Mucosa of gallbladder (tissue), 1 donor: ENCODE measurements at regions not wholly inside any gene's neighbourhood (a gene's known extent, or its start where the extent isn't known, plus 50 kb on each side); places are given as distances from the start of the nearest gene placed in this dataset.

ENCODE experiments used
- DNase-seq: peaks from one replicate; pipeline ENCODE4 v3.0.0-alpha.2; 2020; ENCODE audit warnings: low spot score
- donor health status: DM: no; HTN: no; CAD: no.

- DNase-seq: no peak
These were observed 369.6 kb upstream of the USP24 start for GRCh38 chr1:55584526-55585401.

GRCh38 chr1:55582084-55582483 lies 366.9 kb upstream of the USP24 start:
- DNase-seq: no peak

- no peak for DNase-seq
These were observed 365.7 kb upstream of the USP24 start for GRCh38 chr1:55580845-55581332.

GRCh38 chr1:55579332-55580001 lies 364.3 kb upstream of the USP24 start:
- DNase-seq: no peak

DNA sequence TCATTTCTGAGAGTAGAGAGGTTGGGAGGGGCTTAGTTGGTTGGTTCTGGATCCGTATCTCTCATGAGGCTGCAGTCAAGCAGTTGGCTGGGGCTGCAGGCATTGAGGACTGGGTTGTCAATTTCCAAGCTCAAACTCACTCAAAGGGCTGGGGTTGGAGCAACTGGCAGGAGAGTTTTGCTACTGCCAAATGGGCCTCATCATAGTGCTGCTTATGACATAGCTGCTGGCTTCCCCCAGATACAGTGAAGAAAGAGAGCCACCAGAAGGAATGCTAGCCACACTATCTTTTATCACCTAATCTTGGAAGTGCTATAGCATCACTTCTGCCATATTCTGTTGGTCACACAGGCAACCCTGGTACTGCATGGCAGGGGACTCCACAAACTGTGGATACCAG lies 363.5 kb upstream of the USP24 start:
- no peak for DNase-seq

GRCh38 chr1:55575571-55576279 lies 360.6 kb upstream of the USP24 start:
- DNase-seq: no peak

GRCh38 chr1:55574691-55575225 lies 359.6 kb upstream of the USP24 start:
- DNase-seq: no peak

DNA sequence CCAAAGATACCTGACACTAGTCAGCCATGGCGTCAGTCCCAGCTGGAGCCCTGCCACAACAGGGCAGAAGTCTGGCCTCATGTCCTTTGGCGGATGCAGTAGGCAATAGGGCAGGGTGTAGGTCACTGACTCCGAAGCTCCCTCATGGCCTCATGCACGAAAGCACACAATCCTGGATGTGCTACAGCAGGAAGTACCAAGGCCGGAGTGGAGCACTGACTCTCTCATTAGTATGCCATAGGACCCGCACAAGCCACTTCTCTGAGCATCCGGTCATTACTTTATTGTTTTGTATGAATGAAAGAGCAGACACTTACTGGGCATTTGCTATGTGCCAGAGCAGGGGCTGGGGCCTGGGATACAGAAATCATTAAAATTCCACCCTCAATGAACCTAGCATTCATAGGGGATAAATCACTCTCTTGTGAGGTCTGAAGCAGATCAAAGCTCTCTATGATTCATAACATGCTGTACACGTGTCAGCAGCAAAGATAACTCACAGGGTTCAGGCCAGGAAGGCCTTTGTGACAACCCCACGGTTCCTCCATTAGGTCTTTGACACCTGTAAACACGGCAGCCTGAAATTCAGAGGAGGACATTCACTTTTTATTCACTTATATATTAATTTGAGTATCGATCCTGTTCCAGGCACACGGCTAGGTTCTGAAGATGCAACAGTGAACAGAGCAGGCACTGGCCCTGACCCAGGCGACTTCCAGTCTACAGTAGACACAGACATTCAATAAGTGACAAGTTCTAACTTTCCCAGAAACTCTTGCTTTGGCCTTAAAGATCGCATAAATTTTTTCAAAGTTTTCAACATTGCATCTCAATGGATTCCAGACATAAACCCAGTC lies 357.9 kb upstream of the USP24 start:
- no peak for DNase-seq

DNA sequence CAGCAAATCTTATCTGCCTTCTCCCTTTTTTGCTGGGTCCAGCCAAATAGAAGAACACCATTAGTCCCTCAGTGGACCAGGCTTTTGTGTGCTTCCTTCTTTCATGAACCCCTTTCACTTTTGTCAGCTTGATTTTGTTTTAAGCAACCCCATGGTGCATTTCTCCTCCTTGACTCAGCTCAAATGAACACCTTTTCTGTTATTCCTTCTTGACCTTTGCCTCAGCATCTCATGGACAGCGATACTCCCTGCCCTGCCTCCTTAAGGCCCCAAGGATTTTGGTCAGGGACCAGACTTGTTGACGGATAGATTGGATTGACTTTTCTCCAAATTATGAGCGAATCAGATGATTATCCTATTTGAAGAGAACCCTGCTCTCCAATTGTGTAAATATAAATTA lies 356.6 kb upstream of the USP24 start:
- no peak for DNase-seq

- DNase-seq: no peak
These were observed 354.3 kb upstream of the USP24 start for GRCh38 chr1:55569417-55569816.

DNA sequence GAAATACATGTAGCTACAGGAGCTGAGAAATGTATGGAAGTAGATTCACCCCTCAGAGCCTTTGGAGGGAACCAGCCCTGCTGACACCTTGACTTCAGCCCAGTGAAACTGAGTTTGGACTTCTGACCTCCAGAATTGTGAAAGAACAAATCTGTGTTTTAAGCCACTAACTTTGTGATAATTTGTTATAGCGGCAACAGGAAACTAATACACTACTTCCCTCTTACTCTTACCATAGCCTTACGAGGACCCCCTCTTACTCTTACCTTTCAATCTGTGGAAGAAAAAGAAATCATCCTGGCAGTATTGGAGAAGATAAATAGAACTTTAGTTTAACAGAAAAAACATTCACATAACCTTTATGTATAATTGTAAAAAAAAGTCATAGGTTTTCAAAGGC lies 353.6 kb upstream of the USP24 start:
- no peak for DNase-seq

- DNase-seq: no peak
These were observed 345.1 kb upstream of the USP24 start for GRCh38 chr1:55560266-55560665.

GRCh38 chr1:55559842-55560241 lies 344.7 kb upstream of the USP24 start:
- no peak for DNase-seq

- no peak for DNase-seq
These were observed 344.0 kb upstream of the USP24 start for GRCh38 chr1:55559161-55559611.

GRCh38 chr1:55558515-55558914 lies 343.4 kb upstream of the USP24 start:
- no peak for DNase-seq

- DNase-seq: no peak
These were observed 341.0 kb upstream of the USP24 start for GRCh38 chr1:55555956-55556725.

- no peak for DNase-seq
These were observed 339.4 kb upstream of the USP24 start for GRCh38 chr1:55554611-55555010.

GRCh38 chr1:55552636-55553035 lies 337.5 kb upstream of the USP24 start:
- DNase-seq: no peak

DNA sequence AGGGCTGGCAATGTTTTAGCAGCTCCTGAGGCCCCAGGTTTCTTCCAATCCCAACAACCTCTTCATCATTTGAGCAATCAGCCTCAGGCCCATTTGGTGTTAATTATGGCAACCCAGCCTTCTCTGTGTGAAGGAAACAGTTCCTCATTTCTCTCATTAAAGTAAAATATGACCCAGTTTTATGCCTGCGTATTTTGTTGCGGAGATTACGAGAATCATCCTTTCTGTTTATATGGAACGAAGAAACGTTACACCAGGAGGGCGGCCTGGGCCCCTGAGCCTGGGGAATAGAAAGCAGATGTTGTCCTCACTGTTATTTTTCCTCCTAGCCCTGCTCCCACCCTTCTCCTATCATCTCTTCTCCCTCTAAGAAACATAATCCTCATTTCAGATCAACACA lies 332.2 kb upstream of the USP24 start:
- no peak for DNase-seq

DNA sequence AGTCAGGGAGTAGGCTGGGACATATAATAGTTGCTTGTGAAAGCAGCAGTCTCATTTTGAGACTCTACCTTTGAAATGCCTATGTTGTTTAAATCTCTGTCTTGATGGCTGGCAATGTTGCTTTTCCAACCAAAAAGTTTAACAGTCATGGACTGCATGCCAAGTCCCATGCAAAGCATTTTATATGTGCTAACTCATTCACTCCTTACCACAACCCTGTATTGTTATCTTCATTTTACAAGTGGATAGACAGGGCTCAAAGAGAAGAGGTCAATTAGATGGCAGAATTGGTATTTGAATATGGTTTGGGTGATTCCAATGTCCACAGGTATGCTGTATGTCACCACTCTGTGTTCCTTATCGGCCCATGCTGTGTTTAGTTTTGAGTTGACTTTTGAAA lies 331.4 kb upstream of the USP24 start:
- no peak for DNase-seq
